GM12878 (cell line): ENCODE measurements at regions not wholly inside any gene's neighbourhood (a gene's known extent, or its start where the extent isn't known, plus 50 kb on each side); places are given as distances from the start of the nearest gene placed in this dataset.

Source experiments
- BHLHE40 ChIP-seq, 2 experiments: fragments of 450-650 bp in 1 of 2; IDR thresholded peaks; 2 replicates each; pipeline ENCODE4 v1.6.1; 2011 to 2017; ENCODE audit warnings: low read depth in 2 of 2, borderline replicate concordance in 1 of 2, improper control_type of control experiment in 1 of 2, low read length in 1 of 2, mild to moderate bottlenecking in 1 of 2
- CUX1 ChIP-seq: IDR thresholded peaks from 2 replicates; pipeline ENCODE4 v1.6.1; 2012; ENCODE audit warnings: improper control_type of control experiment, low read depth, low read length; ENCODE audit not compliant: insufficient replicate concordance
- HDAC2 ChIP-seq: fragments of 200-600 bp; sonication (generic); IDR thresholded peaks from 2 replicates; pipeline ENCODE4 v1.6.1; 2017
- IKZF2 ChIP-seq, 2 experiments: fragments of 450-650 bp; IDR thresholded peaks; 2 replicates each; pipeline ENCODE4 v1.6.1; 2017; ENCODE audit warnings: mild to moderate bottlenecking in 2 of 2, moderate library complexity in 2 of 2
- MEF2B ChIP-seq: fragments of 450-650 bp; IDR thresholded peaks from 2 replicates; pipeline ENCODE4 v1.6.1; 2018; ENCODE audit warnings: mild to moderate bottlenecking, moderate library complexity; ENCODE audit not compliant: partially characterized antibody, poor library complexity, severe bottlenecking
- MYC ChIP-seq: IDR thresholded peaks from 2 replicates; pipeline ENCODE4 v1.6.1; 2011; ENCODE audit warnings: mild to moderate bottlenecking, low read length, moderate library complexity, inconsistent platforms; ENCODE audit not compliant: insufficient read depth, insufficient replicate concordance, insufficient read length, severe bottlenecking
- NR2F1 ChIP-seq: fragments of 450-650 bp; conservative IDR thresholded peaks from 2 replicates; pipeline ENCODE4 v1.6.1; 2017; ENCODE audit warnings: mild to moderate bottlenecking
- PBX3 ChIP-seq: IDR thresholded peaks from 2 replicates; pipeline ENCODE4 v1.6.1; 2011; ENCODE audit warnings: mild to moderate bottlenecking, low read depth, low read length, moderate library complexity; ENCODE audit not compliant: insufficient replicate concordance
- RELB ChIP-seq: fragments of 450-650 bp; IDR thresholded peaks from 2 replicates; pipeline ENCODE4 v1.6.1; 2017; ENCODE audit warnings: low read depth, mild to moderate bottlenecking, moderate library complexity
- SP1 ChIP-seq: IDR thresholded peaks from one replicate; pipeline ENCODE4 v1.6.1; 2011; ENCODE audit warnings: low read depth, low read length
- SREBF2 ChIP-seq: IDR thresholded peaks from 2 replicates; pipeline ENCODE4 v1.6.1; 2012; ENCODE audit warnings: mild to moderate bottlenecking, low read length
- ZNF274 ChIP-seq: IDR thresholded peaks from one replicate; pipeline ENCODE4 v1.8.0; 2011; ENCODE audit not compliant: insufficient read length, insufficient read depth
- ZNF687 ChIP-seq: fragments of 450-650 bp; IDR thresholded peaks from 2 replicates; pipeline ENCODE4 v1.6.1; 2017; ENCODE audit warnings: mild to moderate bottlenecking, moderate library complexity
- TF ChIP-seq, protein P1 (sequence below): IDR thresholded peaks from 2 replicates; pipeline ENCODE4 v1.6.1; 2011; ENCODE audit warnings: borderline replicate concordance, low read depth, mild to moderate bottlenecking, moderate library complexity, mixed read lengths, low read length; ENCODE audit not compliant: insufficient read depth; ENCODE audit errors: extremely low read length
- TF ChIP-seq, protein P2 (sequence below): IDR thresholded peaks from 2 replicates; pipeline ENCODE4 v1.6.1; 2012; ENCODE audit warnings: low read depth, low read length, improper control_type of control experiment

GRCh38 chr2:12045864-12046291, 299.4 kb downstream of the LPIN1 start (continued):
- TF ChIP-seq RELB = peak; percentile 94
- no peak for TF ChIP-seq SREBF2
- peak; percentile 95 to 98 for TF ChIP-seq BHLHE40 (IDR thresholded peaks at IDR 0.05; ENCODE audit: borderline replicate concordance in 1 of 2, low read depth in 2 of 2, low read length in 1 of 2)
- TF ChIP-seq IKZF2 (IDR thresholded peaks at IDR 0.05) = peak; percentile 62 to 87
- TF ChIP-seq MEF2B = peak; percentile 55
- TF ChIP-seq NR2F1 = no peak
- no peak for TF ChIP-seq PBX3
- TF ChIP-seq HDAC2 = no peak
- TF ChIP-seq, protein P1, sequence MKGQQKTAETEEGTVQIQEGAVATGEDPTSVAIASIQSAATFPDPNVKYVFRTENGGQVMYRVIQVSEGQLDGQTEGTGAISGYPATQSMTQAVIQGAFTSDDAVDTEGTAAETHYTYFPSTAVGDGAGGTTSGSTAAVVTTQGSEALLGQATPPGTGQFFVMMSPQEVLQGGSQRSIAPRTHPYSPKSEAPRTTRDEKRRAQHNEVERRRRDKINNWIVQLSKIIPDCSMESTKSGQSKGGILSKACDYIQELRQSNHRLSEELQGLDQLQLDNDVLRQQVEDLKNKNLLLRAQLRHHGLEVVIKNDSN = no peak
- peak; percentile 11 for TF ChIP-seq CUX1
- TF ChIP-seq SP1 = no peak
- no peak for TF ChIP-seq ZNF274
- no peak for TF ChIP-seq MYC
- TF ChIP-seq ZNF687 = peak; percentile 90
- TF ChIP-seq, protein P2, sequence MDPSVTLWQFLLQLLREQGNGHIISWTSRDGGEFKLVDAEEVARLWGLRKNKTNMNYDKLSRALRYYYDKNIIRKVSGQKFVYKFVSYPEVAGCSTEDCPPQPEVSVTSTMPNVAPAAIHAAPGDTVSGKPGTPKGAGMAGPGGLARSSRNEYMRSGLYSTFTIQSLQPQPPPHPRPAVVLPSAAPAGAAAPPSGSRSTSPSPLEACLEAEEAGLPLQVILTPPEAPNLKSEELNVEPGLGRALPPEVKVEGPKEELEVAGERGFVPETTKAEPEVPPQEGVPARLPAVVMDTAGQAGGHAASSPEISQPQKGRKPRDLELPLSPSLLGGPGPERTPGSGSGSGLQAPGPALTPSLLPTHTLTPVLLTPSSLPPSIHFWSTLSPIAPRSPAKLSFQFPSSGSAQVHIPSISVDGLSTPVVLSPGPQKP = no peak
